A549 (cell line): ENCODE measurements at regions not wholly inside any gene's neighbourhood (a gene's known extent, or its start where the extent isn't known, plus 50 kb on each side); places are given as distances from the start of the nearest gene placed in this dataset.

Experiments
- CBX2 ChIP-seq: fragments of 200-600 bp; sonication (generic); IDR thresholded peaks from 2 replicates; pipeline ENCODE4 v1.6.1; 2016; ENCODE audit warnings: low read depth, mild to moderate bottlenecking, borderline replicate concordance
- CEBPB ChIP-seq, 2 experiments: fragments of >200 bp in 1 of 2; sonication (Bioruptor Twin) in 1 of 2; formaldehyde crosslinking in 1 of 2; IDR thresholded peaks; 2 replicates each; pipeline ENCODE4 v1.6.1; 2012 to 2016
- MAFK ChIP-seq: fragments of 450-650 bp; IDR thresholded peaks from 2 replicates; pipeline ENCODE4 v1.6.1; 2014; ENCODE audit not compliant: partially characterized antibody
- MYC ChIP-seq: IDR thresholded peaks from 2 replicates; pipeline ENCODE4 v1.6.1; 2012; ENCODE audit warnings: mild to moderate bottlenecking, inconsistent platforms, low read length, improper control_type of control experiment, borderline replicate concordance
- POLR2A ChIP-seq: IDR thresholded peaks from 2 replicates; pipeline ENCODE4 v1.6.1; 2012; ENCODE audit warnings: mild to moderate bottlenecking, low read length
- POLR2AphosphoS2 ChIP-seq: conservative IDR thresholded peaks from 2 replicates; pipeline ENCODE4 v1.6.1; 2012; ENCODE audit warnings: low read length, improper control_type of control experiment, inconsistent platforms
- TF ChIP-seq, protein P1 (sequence below): fragments of >200 bp; sonication (Bioruptor Twin); formaldehyde crosslinking; IDR thresholded peaks from 3 replicates; pipeline ENCODE4 v1.5.1; 2016
- TF ChIP-seq, protein P2 (sequence below): fragments of >200 bp; sonication (Bioruptor Twin); formaldehyde crosslinking; IDR thresholded peaks from 3 replicates; pipeline ENCODE4 v1.6.1; 2016

DNA sequence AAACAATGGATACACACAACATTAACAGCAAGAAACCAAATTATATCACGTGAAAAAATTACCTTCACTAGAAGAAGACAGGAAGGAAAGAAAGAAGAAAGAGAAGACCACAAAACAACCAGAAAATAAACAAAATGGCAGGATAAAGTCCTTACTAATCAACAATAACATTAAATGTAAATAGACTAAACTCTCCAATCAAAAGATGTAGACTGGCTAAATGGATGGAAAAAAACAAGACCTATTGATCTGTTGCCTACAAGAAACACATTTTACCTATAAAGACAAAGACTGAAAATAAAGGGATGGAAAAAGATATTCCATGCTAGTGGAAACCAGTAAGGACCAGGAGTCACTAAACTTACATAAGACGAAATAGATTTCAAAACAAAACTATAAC is 167.0 kb upstream of the ZC3H15 start:
- TF ChIP-seq, protein P1, sequence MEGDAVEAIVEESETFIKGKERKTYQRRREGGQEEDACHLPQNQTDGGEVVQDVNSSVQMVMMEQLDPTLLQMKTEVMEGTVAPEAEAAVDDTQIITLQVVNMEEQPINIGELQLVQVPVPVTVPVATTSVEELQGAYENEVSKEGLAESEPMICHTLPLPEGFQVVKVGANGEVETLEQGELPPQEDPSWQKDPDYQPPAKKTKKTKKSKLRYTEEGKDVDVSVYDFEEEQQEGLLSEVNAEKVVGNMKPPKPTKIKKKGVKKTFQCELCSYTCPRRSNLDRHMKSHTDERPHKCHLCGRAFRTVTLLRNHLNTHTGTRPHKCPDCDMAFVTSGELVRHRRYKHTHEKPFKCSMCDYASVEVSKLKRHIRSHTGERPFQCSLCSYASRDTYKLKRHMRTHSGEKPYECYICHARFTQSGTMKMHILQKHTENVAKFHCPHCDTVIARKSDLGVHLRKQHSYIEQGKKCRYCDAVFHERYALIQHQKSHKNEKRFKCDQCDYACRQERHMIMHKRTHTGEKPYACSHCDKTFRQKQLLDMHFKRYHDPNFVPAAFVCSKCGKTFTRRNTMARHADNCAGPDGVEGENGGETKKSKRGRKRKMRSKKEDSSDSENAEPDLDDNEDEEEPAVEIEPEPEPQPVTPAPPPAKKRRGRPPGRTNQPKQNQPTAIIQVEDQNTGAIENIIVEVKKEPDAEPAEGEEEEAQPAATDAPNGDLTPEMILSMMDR = no peak
- TF ChIP-seq POLR2AphosphoS2 (no peak), CEBPB (IDR thresholded peaks at IDR 0.05) (no peak), POLR2A (no peak), MYC (no peak), CBX2 (no peak), MAFK (no peak)
- TF ChIP-seq, protein P2, sequence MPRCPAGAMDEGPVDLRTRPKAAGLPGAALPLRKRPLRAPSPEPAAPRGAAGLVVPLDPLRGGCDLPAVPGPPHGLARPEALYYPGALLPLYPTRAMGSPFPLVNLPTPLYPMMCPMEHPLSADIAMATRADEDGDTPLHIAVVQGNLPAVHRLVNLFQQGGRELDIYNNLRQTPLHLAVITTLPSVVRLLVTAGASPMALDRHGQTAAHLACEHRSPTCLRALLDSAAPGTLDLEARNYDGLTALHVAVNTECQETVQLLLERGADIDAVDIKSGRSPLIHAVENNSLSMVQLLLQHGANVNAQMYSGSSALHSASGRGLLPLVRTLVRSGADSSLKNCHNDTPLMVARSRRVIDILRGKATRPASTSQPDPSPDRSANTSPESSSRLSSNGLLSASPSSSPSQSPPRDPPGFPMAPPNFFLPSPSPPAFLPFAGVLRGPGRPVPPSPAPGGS = no peak
